ENCODE measurements at regions not wholly inside any gene's neighbourhood (a gene's known extent, or its start where the extent isn't known, plus 50 kb on each side); places are given as distances from the start of the nearest gene placed in this dataset.

- no peaks in the 10 kb centered on the region for H3K27me3 ChIP-seq
- H3K36me3 ChIP-seq, result no peaks in the 10 kb centered on the region
- no peaks in the 10 kb centered on the region for H3K4me1 ChIP-seq (ENCODE audit: control insufficient read depth in 1 of 2, insufficient read depth in 1 of 2, low read depth in 1 of 2, low read length in 1 of 2)
- no peak overlapping the region for H3K4me3 ChIP-seq (ENCODE audit: low read depth in 1 of 2, low read length in 1 of 2)
- H3K9me3 ChIP-seq, result no peaks in the 10 kb centered on the region
- TF ChIP-seq CTCF (IDR thresholded peaks at IDR 0.05), result no peak
- H3K27ac ChIP-seq, result no peak overlapping the region
Observed at GRCh38 chr1:191662051-191662450, 496.2 kb upstream of the RGS18 start.

GRCh38 chr1:191662746-191663145, 495.5 kb upstream of the RGS18 start:
- TF ChIP-seq CTCF (IDR thresholded peaks at IDR 0.05), result no peak
- Histone ChIP-seq H3K4me1 (ENCODE audit: control insufficient read depth in 1 of 2, insufficient read depth in 1 of 2, low read depth in 1 of 2, low read length in 1 of 2) (no peaks in the 10 kb centered on the region), H3K27ac (no peak overlapping the region), H3K36me3 (no peaks in the 10 kb centered on the region), H3K4me3 (ENCODE audit: low read depth in 1 of 2, low read length in 1 of 2) (no peak overlapping the region), H3K27me3 (no peaks in the 10 kb centered on the region), H3K9me3 (no peaks in the 10 kb centered on the region)

GRCh38 chr1:191668525-191668924, 489.7 kb upstream of the RGS18 start:
- Histone ChIP-seq H3K36me3 (no peaks in the 10 kb centered on the region), H3K27ac (no peak overlapping the region), H3K9me3 (no peaks in the 10 kb centered on the region), H3K4me1 (ENCODE audit: control insufficient read depth in 1 of 2, insufficient read depth in 1 of 2, low read depth in 1 of 2, low read length in 1 of 2) (no peaks in the 10 kb centered on the region), H3K27me3 (no peaks in the 10 kb centered on the region), H3K4me3 (ENCODE audit: low read depth in 1 of 2, low read length in 1 of 2) (no peak overlapping the region)
- no peak for TF ChIP-seq CTCF (IDR thresholded peaks at IDR 0.05)

GRCh38 chr1:191669629-191670028, 488.6 kb upstream of the RGS18 start:
- H3K4me1 ChIP-seq (ENCODE audit: control insufficient read depth in 1 of 2, insufficient read depth in 1 of 2, low read depth in 1 of 2, low read length in 1 of 2), result no peaks in the 10 kb centered on the region
- no peaks in the 10 kb centered on the region for H3K36me3 ChIP-seq
- H3K9me3 ChIP-seq, result no peaks in the 10 kb centered on the region
- no peak overlapping the region for H3K27ac ChIP-seq
- no peaks in the 10 kb centered on the region for H3K27me3 ChIP-seq
- TF ChIP-seq CTCF (IDR thresholded peaks at IDR 0.05), result no peak
- H3K4me3 ChIP-seq (ENCODE audit: low read depth in 1 of 2, low read length in 1 of 2), result no peak overlapping the region

GRCh38 chr1:191671236-191671635, 487.0 kb upstream of the RGS18 start:
- no peaks in the 10 kb centered on the region for H3K27me3 ChIP-seq
- no peaks in the 10 kb centered on the region for H3K9me3 ChIP-seq
- H3K27ac ChIP-seq, result no peak overlapping the region
- H3K4me3 ChIP-seq (ENCODE audit: low read depth in 1 of 2, low read length in 1 of 2), result no peak overlapping the region
- TF ChIP-seq CTCF (IDR thresholded peaks at IDR 0.05), result no peak
- no peaks in the 10 kb centered on the region for H3K4me1 ChIP-seq (ENCODE audit: control insufficient read depth in 1 of 2, insufficient read depth in 1 of 2, low read depth in 1 of 2, low read length in 1 of 2)
- no peaks in the 10 kb centered on the region for H3K36me3 ChIP-seq

GRCh38 chr1:191674626-191675179, 483.6 kb upstream of the RGS18 start:
- H3K36me3 ChIP-seq, result no peaks in the 10 kb centered on the region
- no peak overlapping the region for H3K4me3 ChIP-seq (ENCODE audit: low read depth in 1 of 2, low read length in 1 of 2)
- H3K27me3 ChIP-seq, result no peaks in the 10 kb centered on the region
- H3K27ac ChIP-seq, result no peak overlapping the region
- no peak for TF ChIP-seq CTCF (IDR thresholded peaks at IDR 0.05)
- no peaks in the 10 kb centered on the region for H3K9me3 ChIP-seq
- no peaks in the 10 kb centered on the region for H3K4me1 ChIP-seq (ENCODE audit: control insufficient read depth in 1 of 2, insufficient read depth in 1 of 2, low read depth in 1 of 2, low read length in 1 of 2)

Data from neutrophil (primary cell).